Left ventricle myocardium inferior (tissue), 1 donor: ENCODE measurements at regions not wholly inside any gene's neighbourhood (a gene's known extent, or its start where the extent isn't known, plus 50 kb on each side); places are given as distances from the start of the nearest gene placed in this dataset.

Source experiments
- DNase-seq: peaks from one replicate; pipeline ENCODE4 v3.0.0-alpha.2; 2020
- H3K27ac ChIP-seq: fragments of 200-600 bp; replicated peaks from 2 replicates; pipeline ENCODE4 v1.8.0; 2021
- H3K27me3 ChIP-seq: fragments of 200-600 bp; 2 replicates; pipeline ENCODE4 v1.8.0; 2021; ENCODE audit warnings: low read depth
- H3K36me3 ChIP-seq: fragments of 200-600 bp; 2 replicates; pipeline ENCODE4 v1.8.0; 2021
- H3K4me1 ChIP-seq: fragments of 200-600 bp; 2 replicates; pipeline ENCODE4 v1.8.0; 2021
- H3K4me3 ChIP-seq: fragments of 200-600 bp; 2 replicates; pipeline ENCODE4 v1.8.0; 2021; ENCODE audit warnings: mild to moderate bottlenecking, moderate library complexity
- H3K9me3 ChIP-seq: fragments of 200-600 bp; replicated peaks from 2 replicates; pipeline ENCODE4 v1.8.0; 2021
- intact Hi-C: fragments of 100-400 bp; cut with micrococcal nuclease; formaldehyde crosslinking; loops from one replicate; pipeline ENCODE4 v1.11.0; 2022
- TF ChIP-seq, protein P1 (sequence below): fragments of 200-600 bp; IDR thresholded peaks from 2 replicates; pipeline ENCODE4 v1.8.0; 2021; ENCODE audit warnings: antibody characterized with exemption, mild to moderate bottlenecking, borderline replicate concordance
- donor health status: DM: no; HTN: yes; CAD: no; lungs with severe emphysema.

DNA sequence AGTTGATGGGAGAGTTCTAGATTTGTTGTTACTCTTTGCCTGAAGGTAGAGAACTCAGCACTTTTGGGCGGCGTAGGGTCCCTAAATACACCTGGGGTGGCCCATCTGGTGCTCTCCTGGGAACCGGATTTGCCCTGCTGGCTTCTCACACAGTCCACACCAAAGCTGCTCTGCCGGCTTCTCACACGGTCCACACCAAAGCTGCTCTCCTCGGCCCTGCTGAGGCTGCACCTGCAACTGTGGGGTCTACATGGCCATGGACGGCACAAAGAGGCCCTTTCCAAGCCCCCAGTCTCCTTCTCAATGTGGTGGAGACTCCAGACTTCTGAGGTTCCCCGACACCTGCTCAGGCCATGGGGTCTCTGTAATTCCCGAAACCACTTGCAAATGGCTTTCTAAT, 124.8 kb upstream of the GPC1 start:
- DNase-seq: no peak
- Histone ChIP-seq H3K4me3 (no peak overlapping the region), H3K27ac (no peak overlapping the region), H3K36me3 (no peaks in the 10 kb centered on the region), H3K9me3 (no peaks in the 10 kb centered on the region), H3K27me3 (peaks cover 5% of the 10 kb centered on the region), H3K4me1 (no peaks in the 10 kb centered on the region)
- TF ChIP-seq, protein P1, sequence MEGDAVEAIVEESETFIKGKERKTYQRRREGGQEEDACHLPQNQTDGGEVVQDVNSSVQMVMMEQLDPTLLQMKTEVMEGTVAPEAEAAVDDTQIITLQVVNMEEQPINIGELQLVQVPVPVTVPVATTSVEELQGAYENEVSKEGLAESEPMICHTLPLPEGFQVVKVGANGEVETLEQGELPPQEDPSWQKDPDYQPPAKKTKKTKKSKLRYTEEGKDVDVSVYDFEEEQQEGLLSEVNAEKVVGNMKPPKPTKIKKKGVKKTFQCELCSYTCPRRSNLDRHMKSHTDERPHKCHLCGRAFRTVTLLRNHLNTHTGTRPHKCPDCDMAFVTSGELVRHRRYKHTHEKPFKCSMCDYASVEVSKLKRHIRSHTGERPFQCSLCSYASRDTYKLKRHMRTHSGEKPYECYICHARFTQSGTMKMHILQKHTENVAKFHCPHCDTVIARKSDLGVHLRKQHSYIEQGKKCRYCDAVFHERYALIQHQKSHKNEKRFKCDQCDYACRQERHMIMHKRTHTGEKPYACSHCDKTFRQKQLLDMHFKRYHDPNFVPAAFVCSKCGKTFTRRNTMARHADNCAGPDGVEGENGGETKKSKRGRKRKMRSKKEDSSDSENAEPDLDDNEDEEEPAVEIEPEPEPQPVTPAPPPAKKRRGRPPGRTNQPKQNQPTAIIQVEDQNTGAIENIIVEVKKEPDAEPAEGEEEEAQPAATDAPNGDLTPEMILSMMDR: no peak
- intact Hi-C loops: no loop called here

DNA sequence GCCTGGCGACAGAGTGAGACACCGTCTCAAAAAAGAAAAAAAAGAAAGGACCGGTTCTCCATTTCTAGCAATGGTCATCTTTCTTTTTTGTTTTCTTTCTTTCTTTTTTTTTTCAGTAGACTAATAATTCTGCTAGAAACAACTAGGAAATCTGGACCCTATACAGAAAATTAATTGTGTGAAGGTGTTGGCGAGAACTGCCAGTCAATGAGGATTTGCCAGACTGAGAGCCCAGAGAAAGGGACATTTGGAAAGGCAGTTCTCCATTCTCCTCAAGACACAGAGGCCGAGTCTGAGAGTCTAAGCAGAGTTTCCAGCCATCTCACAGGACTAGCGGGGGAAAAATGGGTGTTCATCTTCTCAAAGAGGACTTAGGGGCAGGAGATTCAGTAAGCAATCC, 123.6 kb upstream of the GPC1 start:
- Histone ChIP-seq H3K9me3 (no peaks in the 10 kb centered on the region), H3K27ac (no peak overlapping the region), H3K4me3 (no peak overlapping the region), H3K27me3 (peaks cover 5% of the 10 kb centered on the region), H3K36me3 (no peaks in the 10 kb centered on the region), H3K4me1 (no peaks in the 10 kb centered on the region)
- intact Hi-C loops: no loop called here
- no peak for DNase-seq
- TF ChIP-seq, protein P1: no peak

DNA sequence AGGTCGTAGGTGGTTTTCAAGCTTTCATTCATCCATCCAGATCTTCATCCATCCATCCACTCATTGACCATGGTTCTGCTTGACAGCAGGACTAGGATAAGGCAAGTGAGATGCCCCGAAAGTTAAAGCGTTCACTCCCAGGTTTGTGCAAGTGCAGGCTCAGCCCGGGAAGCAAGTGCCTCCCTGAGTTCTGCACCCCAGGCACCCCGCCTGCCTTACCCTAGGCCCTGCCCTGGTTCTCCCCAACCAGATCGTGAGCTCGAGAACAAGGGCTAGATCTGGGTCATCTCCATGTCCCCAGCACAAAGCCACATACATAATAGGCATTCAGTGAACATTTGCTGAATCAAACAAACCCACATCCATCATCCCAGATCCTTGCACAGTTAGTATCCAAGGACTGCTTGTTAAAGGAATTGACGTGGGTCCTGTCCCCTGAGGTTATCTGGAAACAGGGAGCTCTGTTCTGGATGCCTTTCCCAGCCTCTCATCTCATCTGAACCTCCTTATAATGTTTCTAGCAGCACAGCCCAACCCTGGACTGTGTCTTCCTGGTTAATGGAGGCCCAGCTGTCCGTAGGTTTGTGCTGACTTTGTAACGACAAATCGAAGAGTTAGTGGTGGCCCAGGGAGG, 116.1 kb upstream of the GPC1 start:
- Histone ChIP-seq H3K36me3 (no peaks in the 10 kb centered on the region), H3K4me3 (no peak overlapping the region), H3K27me3 (peaks cover 10% of the 10 kb centered on the region), H3K27ac (no peak overlapping the region), H3K9me3 (no peaks in the 10 kb centered on the region), H3K4me1 (no peaks in the 10 kb centered on the region)
- no peak for DNase-seq
- TF ChIP-seq, protein P1: no peak
- intact Hi-C loops: no loop called here

DNA sequence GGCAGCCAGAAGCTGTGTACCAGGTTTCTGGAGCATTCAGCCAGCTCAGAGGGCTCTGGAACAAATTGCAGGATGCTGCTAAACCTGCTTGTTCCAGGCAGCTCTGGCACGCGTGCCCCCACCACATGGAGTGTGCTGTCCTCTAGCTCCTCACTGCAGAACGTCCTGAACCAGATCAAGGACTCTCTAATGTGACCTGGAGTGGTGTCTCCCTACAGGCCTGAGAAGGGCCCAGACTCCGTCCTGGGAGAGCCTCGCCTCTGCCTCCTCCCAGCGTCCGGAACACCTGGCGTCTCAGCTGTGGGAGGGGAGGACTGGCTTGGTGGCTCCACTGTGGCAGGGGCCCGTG, 115.6 kb upstream of the GPC1 start:
- Histone ChIP-seq H3K4me1 (no peaks in the 10 kb centered on the region), H3K27ac (no peak overlapping the region), H3K36me3 (no peaks in the 10 kb centered on the region), H3K4me3 (no peak overlapping the region), H3K9me3 (no peaks in the 10 kb centered on the region), H3K27me3 (peaks cover 14% of the 10 kb centered on the region)
- TF ChIP-seq, protein P1: no peak
- intact Hi-C loops: no loop called here
- DNase-seq: no peak

DNA sequence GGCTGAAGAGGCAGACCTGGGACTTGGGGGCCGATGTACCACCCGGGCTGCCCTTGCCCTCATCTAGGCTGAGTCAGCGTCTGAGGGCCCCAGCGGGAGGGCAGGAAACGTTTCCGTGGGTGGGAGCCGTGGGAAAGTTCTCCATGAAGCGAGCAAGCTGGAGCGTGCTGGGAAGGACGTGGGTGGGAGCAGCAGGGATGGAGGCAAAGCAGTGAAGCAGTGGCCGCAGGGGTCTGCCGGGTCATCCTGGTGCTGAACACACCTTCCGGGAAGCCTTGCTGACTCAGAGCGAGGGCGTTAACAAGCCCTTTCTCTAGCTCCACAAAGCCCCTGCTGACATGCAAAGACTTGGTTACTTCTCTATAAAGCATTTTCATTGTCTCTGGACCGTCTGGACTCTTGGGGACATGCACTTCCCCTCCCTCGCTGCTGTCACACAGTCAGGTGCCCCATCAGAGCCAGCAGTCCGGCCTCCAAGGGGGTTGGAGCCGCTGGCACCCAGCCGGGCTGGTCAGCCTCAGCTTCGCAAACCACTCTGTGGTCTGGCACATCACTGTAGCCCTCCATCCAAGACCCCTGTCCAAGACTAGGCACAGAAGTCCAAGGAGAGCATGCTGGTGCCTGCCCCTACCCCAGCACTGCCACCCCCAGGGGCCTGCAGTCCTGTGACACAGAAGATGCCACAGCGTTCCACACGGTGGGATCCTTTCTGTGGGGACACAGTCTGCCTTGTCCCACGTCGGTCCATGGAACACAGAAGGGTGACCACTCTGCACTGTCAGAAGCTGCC, 115.1 kb upstream of the GPC1 start:
- DNase-seq: no peak
- H3K9me3 ChIP-seq: no peaks in the 10 kb centered on the region
- TF ChIP-seq, protein P1: no peak
- H3K27ac ChIP-seq: no peak overlapping the region
- H3K4me3 ChIP-seq: no peak overlapping the region
- peaks cover 18% of the 10 kb centered on the region for H3K27me3 ChIP-seq
- peaks cover 3% of the 10 kb centered on the region for H3K4me1 ChIP-seq
- intact Hi-C loops: no loop called here
- H3K36me3 ChIP-seq: no peaks in the 10 kb centered on the region
